HG03521 (cell line): ENCODE measurements at regions not wholly inside any gene's neighbourhood (a gene's known extent, or its start where the extent isn't known, plus 50 kb on each side); places are given as distances from the start of the nearest gene placed in this dataset.

Source experiments
- ATAC-seq: cut with Tn5 transposase; IDR thresholded peaks from one replicate; pipeline ENCODE4 v1.9.1; 2021; ENCODE audit warnings: mild to moderate bottlenecking, moderate library complexity; ENCODE audit not compliant: unreplicated experiment

GRCh38 chr6:165229216-165229615 is 80.2 kb downstream of the C6orf118 start:
- no peak for ATAC-seq

DNA sequence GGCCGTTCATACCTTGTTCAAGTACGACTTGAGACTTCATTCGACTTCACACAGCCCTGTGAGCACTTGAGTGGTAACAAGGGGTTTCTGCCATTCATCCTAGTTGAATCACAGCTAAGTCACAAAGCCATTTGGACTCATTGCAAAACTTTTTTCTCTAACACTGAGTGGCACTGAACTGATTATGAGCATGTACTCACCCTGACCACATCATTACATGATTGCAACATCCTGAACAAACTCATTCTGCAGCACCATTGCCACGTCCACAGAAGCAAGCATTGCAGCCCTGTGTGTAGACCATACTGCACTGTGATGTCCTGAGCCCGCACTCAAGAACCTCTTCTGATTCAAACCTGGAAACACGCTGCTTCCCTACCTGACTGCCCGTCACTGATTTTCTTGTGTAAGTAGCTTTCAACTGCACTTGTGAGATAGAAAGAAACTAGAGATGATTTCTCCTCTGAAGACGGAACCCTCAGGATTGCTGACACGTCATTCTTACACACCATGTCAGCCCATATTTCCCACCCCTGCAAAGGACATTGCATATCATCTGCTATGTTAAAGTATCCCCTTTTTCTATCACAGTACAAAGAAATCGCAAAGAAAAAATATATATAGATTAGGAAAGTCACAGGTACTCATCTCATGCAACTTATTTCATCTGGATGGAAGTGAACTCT is 81.6 kb downstream of the C6orf118 start:
- no peak for ATAC-seq

- ATAC-seq: no peak
Measured at GRCh38 chr6:165223736-165224135, 85.7 kb downstream of the C6orf118 start.

DNA sequence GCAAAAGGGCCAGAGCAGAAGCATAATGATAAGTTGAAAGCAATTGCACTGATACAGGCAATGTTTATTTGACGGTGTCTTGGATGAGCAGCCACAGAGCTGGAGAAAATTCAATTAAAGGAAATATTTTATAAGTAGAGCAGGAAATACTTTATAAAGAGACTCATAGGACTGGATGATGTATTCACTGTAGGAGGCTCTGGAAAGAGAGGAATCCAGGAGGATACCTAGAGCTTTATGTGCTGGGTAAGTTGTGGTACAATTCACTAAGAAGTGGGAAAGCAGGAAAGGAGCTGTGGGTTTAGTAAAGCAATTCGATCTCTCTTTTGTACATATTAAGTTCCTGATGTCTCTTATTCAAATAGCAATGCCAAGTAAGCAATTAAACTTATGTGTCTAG is 86.3 kb downstream of the C6orf118 start:
- ATAC-seq: no peak

- no peak for ATAC-seq
Measured at GRCh38 chr6:165222315-165223025, 86.9 kb downstream of the C6orf118 start.

DNA sequence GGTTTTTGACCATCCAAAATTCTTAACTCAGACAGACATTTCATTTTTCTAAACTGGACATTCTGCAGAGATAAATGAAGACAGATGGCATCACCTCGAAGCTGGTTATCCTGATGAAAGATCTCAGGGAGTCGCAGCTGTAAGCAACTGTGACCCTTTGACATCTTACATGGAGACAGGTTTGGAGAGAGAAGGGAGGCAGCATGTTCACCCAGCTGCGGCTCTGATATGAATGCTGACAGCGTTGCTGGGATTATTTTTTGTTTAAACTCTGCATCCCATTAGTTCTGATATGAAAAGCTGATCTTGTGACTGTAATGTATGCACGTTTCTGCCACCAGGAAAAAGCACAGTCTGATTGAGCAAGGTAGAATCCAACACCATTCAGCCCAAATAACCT is 89.4 kb downstream of the C6orf118 start:
- no peak for ATAC-seq

GRCh38 chr6:165219629-165220028 is 89.8 kb downstream of the C6orf118 start:
- no peak for ATAC-seq

- ATAC-seq: no peak
Measured at GRCh38 chr6:165218829-165219228, 90.6 kb downstream of the C6orf118 start.

DNA sequence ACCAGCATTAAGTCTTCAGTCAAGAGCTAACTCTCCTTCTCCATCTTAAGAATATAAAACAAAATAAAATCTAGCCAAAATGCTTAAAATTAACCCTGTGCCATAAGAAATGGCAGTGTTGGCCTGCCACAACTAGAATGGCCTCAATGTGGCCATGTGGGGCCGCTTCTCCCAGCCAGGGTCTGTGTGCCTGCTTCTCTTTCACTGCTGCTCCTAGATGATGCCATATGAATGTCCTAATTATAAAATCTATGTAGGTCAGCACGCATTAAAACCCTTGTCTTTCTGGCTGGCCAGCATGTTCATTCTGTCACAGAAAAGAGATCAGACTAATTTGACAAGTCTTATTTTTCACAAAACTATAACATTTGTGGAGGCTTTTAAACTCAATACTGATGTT is 102.6 kb downstream of the C6orf118 start:
- no peak for ATAC-seq

GRCh38 chr6:165205632-165206031 is 103.8 kb downstream of the C6orf118 start:
- ATAC-seq: no peak

DNA sequence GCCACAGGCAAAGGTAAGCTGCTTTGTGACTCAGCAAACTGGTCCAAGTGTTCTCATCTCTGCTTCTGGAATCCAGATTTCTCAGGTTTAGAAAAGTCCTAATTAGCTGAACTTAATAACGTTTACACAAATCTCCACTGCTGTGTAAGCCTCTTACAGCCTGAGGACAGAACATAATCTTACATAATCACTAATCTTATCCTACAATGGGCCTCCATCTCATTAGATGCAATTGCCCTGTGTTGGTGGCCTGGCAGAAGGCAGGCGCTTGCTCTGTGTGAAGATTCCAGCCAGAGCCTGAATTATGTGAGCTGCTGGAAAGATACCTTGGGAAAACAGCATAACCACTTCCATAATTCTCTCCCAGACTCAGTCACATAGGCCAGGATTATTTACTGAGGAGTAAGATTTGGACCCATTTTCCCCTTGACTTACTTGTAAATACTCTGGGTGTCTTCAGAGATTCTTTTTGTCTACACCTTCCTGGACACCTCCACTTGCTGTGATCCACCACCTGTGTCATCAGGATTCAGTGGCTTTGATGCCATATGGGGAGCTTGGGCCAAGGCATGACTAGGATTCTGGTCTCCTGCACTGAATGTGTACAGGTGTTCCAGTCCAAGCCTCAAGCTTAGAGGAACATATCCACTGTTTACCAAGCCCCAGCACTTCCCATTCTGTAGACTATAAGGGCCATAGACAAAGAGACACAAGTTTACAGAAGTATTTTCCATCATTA is 104.4 kb downstream of the C6orf118 start:
- no peak for ATAC-seq

DNA sequence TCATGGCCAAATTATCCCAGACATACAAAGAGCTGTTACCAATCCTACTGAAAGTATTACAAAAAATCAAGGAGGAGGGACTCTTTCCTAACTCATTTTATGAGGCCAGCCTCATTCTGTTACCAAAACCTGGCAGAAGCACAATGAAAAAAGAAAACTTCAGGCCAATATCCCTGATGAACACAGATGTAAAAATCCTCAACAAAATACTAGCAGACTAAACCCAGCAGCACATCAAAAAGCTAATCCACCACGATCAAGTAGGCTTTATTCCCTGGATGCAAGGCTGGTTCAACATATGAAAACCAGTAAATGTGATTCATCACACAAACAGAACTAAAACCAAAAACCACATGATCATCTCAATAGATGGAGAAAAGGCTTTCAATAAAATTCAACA is 109.2 kb downstream of the C6orf118 start:
- no peak for ATAC-seq

GRCh38 chr6:165191461-165191860 is 117.9 kb downstream of the C6orf118 start:
- no peak for ATAC-seq

DNA sequence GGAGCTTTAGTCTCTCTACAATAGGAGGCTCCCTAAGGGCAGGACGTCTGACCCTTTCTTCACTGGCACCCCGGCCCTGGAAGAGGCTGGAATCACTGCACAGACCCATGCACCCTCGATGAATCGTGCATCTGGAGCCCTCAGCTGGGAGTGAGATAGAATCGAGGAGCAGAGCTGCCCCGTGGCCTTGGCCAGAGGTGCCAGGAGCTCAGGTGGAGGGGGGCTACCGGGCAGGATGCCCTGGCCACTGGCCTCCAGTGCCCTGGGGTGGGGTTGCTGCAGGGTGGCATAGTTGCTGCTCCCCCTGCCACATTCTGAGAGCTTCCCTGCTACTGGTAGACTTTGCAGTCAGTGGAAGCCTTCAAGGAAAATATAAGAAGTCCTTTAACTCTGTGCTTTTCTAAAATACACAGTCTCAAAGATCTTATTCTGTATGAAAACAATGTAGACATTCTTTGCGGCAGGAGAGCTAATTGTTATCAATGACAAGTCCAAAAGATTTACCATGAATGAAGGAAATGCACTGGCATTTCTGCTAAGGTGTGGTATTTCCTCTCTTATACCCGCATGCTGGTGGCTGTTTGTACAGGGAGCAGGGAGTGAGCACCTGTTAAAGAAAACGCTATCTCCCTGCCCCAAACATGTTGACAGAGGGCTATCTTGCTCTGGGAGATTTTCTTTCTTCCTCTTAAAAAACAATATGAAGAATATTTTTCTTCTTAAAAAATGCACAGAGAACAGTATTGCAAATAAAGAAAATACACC is 122.8 kb downstream of the C6orf118 start:
- ATAC-seq: no peak

DNA sequence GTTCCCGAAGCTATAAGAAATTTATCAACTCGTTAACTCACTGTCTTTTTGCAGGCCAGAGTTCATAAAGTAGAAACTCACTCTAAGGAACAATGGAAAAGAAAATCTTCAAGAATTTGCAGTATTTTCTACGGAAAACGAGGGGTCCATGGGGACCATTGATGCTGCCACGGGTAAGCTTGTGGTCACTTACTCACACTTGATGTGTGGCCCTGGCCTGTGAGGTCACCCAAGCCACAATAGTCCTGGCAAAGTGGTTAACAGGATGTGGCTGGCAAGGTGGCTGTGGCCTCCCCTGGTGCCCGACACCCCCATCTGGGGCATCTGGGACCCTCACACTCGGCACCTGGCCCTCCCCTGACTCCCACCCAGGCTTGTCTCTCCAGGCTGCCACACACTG is 123.4 kb downstream of the C6orf118 start:
- ATAC-seq: no peak

DNA sequence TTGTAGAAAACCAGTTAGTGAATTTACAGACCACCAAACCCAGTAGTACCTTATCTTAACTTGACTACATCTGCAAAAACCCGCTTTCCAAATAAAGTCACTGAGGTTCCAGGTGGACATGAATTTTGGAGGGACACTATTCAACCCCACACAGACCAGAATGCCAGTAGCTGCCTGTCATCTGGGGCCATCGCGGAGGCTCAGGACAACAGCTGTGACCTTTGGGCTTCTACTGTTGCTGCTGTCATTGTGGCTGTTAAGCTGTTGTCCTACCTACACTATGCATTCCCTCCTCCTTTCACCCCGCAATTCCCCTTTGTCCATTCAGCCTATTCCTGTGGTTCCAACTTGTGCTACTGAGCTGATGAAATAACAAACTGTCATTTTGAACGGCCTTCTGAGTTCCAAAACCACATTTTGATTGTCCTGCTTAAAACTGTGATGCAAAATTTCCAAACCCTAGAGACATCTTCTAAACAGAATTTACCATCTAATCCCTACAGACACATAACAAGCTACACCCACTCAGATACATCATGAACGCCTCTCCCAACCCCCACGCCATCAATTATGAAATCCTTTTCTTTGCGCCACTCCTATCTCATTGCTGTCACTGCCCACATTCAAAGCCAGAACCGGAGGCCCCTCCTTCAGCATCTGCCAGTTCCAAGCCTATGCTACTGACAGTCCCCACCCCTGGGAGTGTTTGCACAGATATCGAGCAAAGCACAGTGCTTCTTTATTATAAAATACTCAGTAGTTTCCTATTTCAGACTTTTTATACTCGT is 125.0 kb downstream of the C6orf118 start:
- no peak for ATAC-seq

- ATAC-seq: no peak
Measured at GRCh38 chr6:165183496-165184140, 125.8 kb downstream of the C6orf118 start.

DNA sequence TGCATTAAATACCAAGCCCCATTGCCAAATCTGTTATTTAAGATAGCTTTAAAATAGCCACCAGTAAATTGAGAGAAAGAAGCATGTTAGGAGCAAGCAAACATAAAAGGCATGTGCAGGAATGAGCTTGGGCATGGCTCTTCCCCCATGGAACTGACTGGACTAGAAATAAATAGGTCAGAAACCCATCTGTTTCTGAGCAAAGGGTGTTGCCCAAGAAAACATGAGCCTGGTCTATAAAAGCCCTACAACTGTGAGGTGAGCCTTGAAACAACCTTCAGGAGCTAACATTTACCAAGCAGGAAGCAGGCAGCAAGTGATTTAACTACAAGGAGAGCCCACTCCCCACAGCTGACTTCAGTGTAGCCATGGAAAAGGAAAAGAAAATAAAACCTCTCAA is 126.3 kb downstream of the C6orf118 start:
- ATAC-seq: no peak

DNA sequence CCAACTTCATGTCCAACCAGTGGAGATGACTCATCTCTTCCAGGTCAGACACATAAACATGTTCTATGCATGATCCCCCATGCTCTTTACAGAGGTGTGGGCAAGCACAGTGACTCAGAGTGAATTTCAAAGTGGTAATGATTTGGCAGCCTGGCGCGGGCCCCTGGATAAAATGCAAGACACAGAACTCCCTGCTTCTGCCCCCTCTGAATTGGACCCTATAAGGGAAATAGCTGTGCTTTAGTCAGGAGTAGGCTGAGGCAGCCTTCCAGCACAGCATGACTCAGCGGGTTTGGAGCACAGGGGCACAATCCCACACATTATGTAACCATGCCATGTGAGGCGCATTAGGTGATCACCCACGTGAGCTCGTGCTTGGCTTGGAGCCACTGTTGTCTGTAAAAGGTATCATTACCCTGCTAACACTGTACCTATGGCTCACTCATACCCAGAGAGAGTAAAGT is 127.4 kb downstream of the C6orf118 start:
- no peak for ATAC-seq

GRCh38 chr6:165178056-165178455 is 131.3 kb downstream of the C6orf118 start:
- ATAC-seq: no peak
